Transverse colon (tissue), 4 donors: ENCODE measurements at regions not wholly inside any gene's neighbourhood (a gene's known extent, or its start where the extent isn't known, plus 50 kb on each side); places are given as distances from the start of the nearest gene placed in this dataset.
"Not testable (repeated sequence)": the region's sequence is repeated elsewhere in the genome, so short reads cannot be mapped to it uniquely, and the experiment has no call there.

ENCODE experiments used
- DNase-seq: peaks from one replicate; pipeline ENCODE4 v3.0.0-alpha.2; 2019
- H3K27ac ChIP-seq, 4 donors: fragments of 200-600 bp; sonication (generic); 2 replicates each; pipeline ENCODE4 v1.5.1; 2016 to 2018; ENCODE audit warnings: inconsistent platforms in 4 of 4
- H3K27me3 ChIP-seq: fragments of 200-600 bp; sonication (generic); 2 replicates; pipeline ENCODE4 v1.5.1; 2017; ENCODE audit warnings: inconsistent platforms
- H3K36me3 ChIP-seq, 4 donors: fragments of 200-600 bp; sonication (generic); 2 replicates each; pipeline ENCODE4 v1.5.1; 2017 to 2019; ENCODE audit warnings: inconsistent platforms in 4 of 4
- H3K4me1 ChIP-seq, 4 donors: fragments of 200-600 bp; sonication (generic); 2 replicates each; pipeline ENCODE4 v1.5.1; 2017 to 2020; ENCODE audit warnings: inconsistent platforms in 4 of 4
- H3K4me3 ChIP-seq, 4 donors: fragments of 200-600 bp; sonication (generic); 1 replicate in 1 of 4; 2 replicates in 3 of 4; pipeline versions ENCODE4 v1.5.1 to v1.6.1; 2017 to 2019; ENCODE audit warnings: inconsistent platforms in 4 of 4
- H3K9me3 ChIP-seq, 2 donors: fragments of 200-600 bp; sonication (generic); 2 replicates each; pipeline ENCODE4 v1.5.1; 2017 to 2019; ENCODE audit warnings: inconsistent platforms in 2 of 2
- CTCF ChIP-seq, 5 experiments: fragments of 200-600 bp in 3 of 5; fragments of 450-650 bp in 2 of 5; sonication (generic) in 3 of 5; IDR thresholded peaks; 1 replicate in 2 of 5; 2 replicates in 3 of 5; pipeline ENCODE4 v1.5.1; 2016 to 2017; ENCODE audit warnings: antibody characterized with exemption in 5 of 5, inconsistent platforms in 3 of 5, mild to moderate bottlenecking in 2 of 5, moderate library complexity in 1 of 5
- EP300 ChIP-seq: sonication (generic); formaldehyde crosslinking; IDR thresholded peaks from one replicate; pipeline ENCODE4 v1.6.1; 2017; ENCODE audit warnings: antibody characterized with exemption, low read depth
- POLR2A ChIP-seq: fragments of 450-650 bp; IDR thresholded peaks from one replicate; pipeline ENCODE4 v1.6.1; 2016; ENCODE audit warnings: antibody characterized with exemption, mild to moderate bottlenecking, moderate library complexity
- POLR2AphosphoS5 ChIP-seq, 3 donors: sonication (generic); formaldehyde crosslinking; IDR thresholded peaks; one replicate each; pipeline ENCODE4 v1.6.1; 2016; ENCODE audit warnings: antibody characterized with exemption in 3 of 3
- WGBS, 2 donors: methylation state at CpG; one replicate each; pipeline ENCODE4 v1.1.5; 2018; ENCODE audit warnings: low coverage in 1 of 2; 5-methylcytosine and 5-hydroxymethylcytosine counted together
- in situ Hi-C, 4 donors: fragments of 200-750 bp; cut with MboI; loops; one replicate each; pipeline versions ENCODE4 v1.15.0 to v1.15.1; 2017; ENCODE audit warnings: low sequenced_read_pairs in 3 of 4, low pct_ligation_motif_present in 1 of 4, low pct_unique_long_range_greater_than_20kb in 1 of 4
- intact Hi-C: fragments of 100-400 bp; cut with DNase I; formaldehyde crosslinking; loops from one replicate; pipeline ENCODE4 v1.15.1; 2023; ENCODE audit warnings: low total_unique reads

DNA sequence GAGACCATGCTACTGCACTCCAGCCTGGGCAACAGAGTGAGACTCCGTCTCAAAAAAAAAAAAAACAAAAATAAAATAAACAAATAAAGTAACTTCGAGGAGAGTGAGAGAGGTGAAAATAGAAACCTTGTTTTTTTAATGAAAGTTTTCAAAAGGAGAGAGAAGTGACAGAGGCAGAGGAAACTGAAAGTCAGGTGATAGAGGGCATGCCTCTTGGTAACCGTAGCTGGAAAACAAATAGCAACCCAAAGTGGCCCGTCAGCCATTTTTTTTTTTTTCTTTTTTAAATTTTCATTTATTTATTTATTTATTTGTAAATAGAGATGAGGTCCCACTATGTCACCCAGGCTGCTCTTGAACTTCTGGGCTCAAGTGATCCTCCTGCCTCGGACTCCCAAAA is 347.0 kb downstream of the SRGAP2C start:
- WGBS, 2 donors, result 64 to 78% methylated on average over 5 of the region's 5 CpGs
- H3K36me3 ChIP-seq, H3K4me3 ChIP-seq, H3K27ac ChIP-seq, intact Hi-C loops, H3K27me3 ChIP-seq, H3K9me3 ChIP-seq, DNase-seq, in situ Hi-C loops, H3K4me1 ChIP-seq: not testable (repeated sequence)

- H3K27ac ChIP-seq, H3K9me3 ChIP-seq, H3K4me3 ChIP-seq, H3K27me3 ChIP-seq, intact Hi-C loops, DNase-seq, H3K36me3 ChIP-seq, H3K4me1 ChIP-seq, in situ Hi-C loops: not testable (repeated sequence)
- WGBS, 2 donors, result 60 to 94% methylated on average over 2 to 13 of the region's 14 CpGs
These were observed 353.4 kb downstream of the SRGAP2C start for GRCh38 chr1:121538148-121538547.

GRCh38 chr1:121538943-121539575 is 354.3 kb downstream of the SRGAP2C start:
- in situ Hi-C loops (no loop called here), intact Hi-C loops (no loop called here)
- no peak overlapping the region for H3K4me3 ChIP-seq
- WGBS, 2 donors, result 56 to 71% methylated on average over 2 of the region's 2 CpGs
- H3K9me3 ChIP-seq, result no peaks in the 10 kb centered on the region
- no peak for DNase-seq
- TF ChIP-seq EP300 (no peak), POLR2AphosphoS5 (IDR thresholded peaks at IDR 0.05) (no peak), CTCF (IDR thresholded peaks at IDR 0.05) (no peak), POLR2A (no peak)
- no peaks in the 10 kb centered on the region for H3K27me3 ChIP-seq
- H3K36me3 ChIP-seq, result no peaks in the 10 kb centered on the region
- H3K27ac ChIP-seq, result no peak overlapping the region
- no peaks in the 10 kb centered on the region for H3K4me1 ChIP-seq

DNA sequence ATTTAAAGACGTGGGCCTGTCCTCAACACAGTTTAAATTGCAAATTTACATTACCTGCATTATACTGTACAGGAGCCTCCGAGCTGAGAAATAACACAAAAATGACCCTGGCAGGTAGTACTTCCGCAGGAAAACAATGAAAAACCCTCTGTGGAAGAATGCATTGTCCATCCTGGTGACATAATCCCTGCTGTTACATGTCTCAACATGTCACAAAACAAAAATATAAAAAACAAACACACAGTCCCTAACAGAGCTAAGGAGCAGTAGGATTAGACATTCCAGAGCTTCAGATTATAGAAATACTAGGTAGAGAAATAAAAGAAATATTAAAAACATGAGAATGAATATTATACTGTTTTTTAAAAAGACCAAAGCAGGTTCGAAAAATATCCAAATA is 359.2 kb downstream of the SRGAP2C start:
- DNase-seq, H3K4me3 ChIP-seq, H3K27me3 ChIP-seq, H3K9me3 ChIP-seq, H3K36me3 ChIP-seq, intact Hi-C loops, H3K4me1 ChIP-seq, H3K27ac ChIP-seq, in situ Hi-C loops: not testable (repeated sequence)
- WGBS, 2 donors, result 81 to 89% methylated on average over 2 to 4 of the region's 4 CpGs

DNA sequence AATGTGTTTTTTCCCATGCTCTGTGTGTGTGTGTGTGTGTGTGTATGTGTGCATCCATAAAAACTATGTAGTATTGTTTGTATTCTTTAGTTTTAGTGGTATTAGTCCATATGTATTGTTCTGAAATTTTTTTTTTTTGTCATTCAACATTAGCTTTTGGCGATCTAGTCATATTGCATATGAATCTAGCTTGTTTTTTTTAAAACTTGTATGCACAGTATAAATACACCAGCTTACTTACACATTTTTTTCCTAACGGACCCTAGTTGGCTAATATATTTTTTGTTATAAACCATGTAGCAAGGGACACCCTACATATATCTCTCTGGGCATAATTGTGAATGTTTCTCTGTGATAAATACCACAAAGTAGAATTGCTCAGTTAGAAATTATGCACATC is 359.7 kb downstream of the SRGAP2C start:
- Histone ChIP-seq H3K4me1 (no peaks in the 10 kb centered on the region), H3K27me3 (no peaks in the 10 kb centered on the region), H3K9me3 (no peaks in the 10 kb centered on the region), H3K36me3 (no peaks in the 10 kb centered on the region), H3K4me3 (no peak overlapping the region), H3K27ac (no peak overlapping the region)
- intact Hi-C loops, result no loop called here
- in situ Hi-C loops, result no loop called here
- TF ChIP-seq EP300, result no peak
- TF ChIP-seq POLR2AphosphoS5 (IDR thresholded peaks at IDR 0.05), result no peak
- no peak for TF ChIP-seq CTCF (IDR thresholded peaks at IDR 0.05)
- TF ChIP-seq POLR2A, result no peak
- WGBS, 2 donors, result 80 to 82% methylated on average over 2 of the region's 2 CpGs
- DNase-seq, result no peak

GRCh38 chr1:121545899-121546298 is 361.1 kb downstream of the SRGAP2C start:
- H3K9me3 ChIP-seq, H3K4me1 ChIP-seq, H3K4me3 ChIP-seq, in situ Hi-C loops, H3K36me3 ChIP-seq, H3K27me3 ChIP-seq, intact Hi-C loops, H3K27ac ChIP-seq, DNase-seq: not testable (repeated sequence)
- 100% methylated on average over 1 of the region's 3 CpGs; no CpG with 5 or more reads in 1 of the 2 donors for WGBS, 2 donors
